Esophagus muscularis mucosa (tissue), 4 donors: ENCODE measurements at regions not wholly inside any gene's neighbourhood (a gene's known extent, or its start where the extent isn't known, plus 50 kb on each side); places are given as distances from the start of the nearest gene placed in this dataset.

Experiments
- DNase-seq: peaks from one replicate; pipeline ENCODE4 v3.0.0-alpha.2; 2017; ENCODE audit errors: extremely low spot score
- H3K27ac ChIP-seq, 4 donors: fragments of 200-600 bp; sonication (generic); replicated peaks in 1 of 4; 1 replicate in 3 of 4; 2 replicates in 1 of 4; pipeline ENCODE4 v1.5.1; 2016 to 2019; ENCODE audit warnings: mild to moderate bottlenecking in 1 of 4
- H3K27me3 ChIP-seq, 4 donors: fragments of 200-600 bp; sonication (generic); one replicate each; pipeline versions ENCODE4 v1.5.1 to v1.6.0; 2016 to 2019
- H3K36me3 ChIP-seq, 4 donors: fragments of 200-600 bp; sonication (generic); one replicate each; pipeline ENCODE4 v1.5.1; 2016 to 2019
- H3K4me1 ChIP-seq, 4 donors: fragments of 200-600 bp; sonication (generic); one replicate each; pipeline ENCODE4 v1.5.1; 2016 to 2019
- H3K4me3 ChIP-seq, 4 donors: fragments of 200-600 bp; sonication (generic); 1 replicate in 2 of 4; 2 replicates in 2 of 4; pipeline ENCODE4 v1.5.1; 2016 to 2019; ENCODE audit warnings: mild to moderate bottlenecking in 4 of 4, moderate library complexity in 1 of 4
- H3K9me3 ChIP-seq, 4 donors: fragments of 200-600 bp; sonication (generic); 1 replicate in 3 of 4; 2 replicates in 1 of 4; pipeline ENCODE4 v1.5.1; 2016 to 2019
- CTCF ChIP-seq, 3 experiments: fragments of 200-600 bp in 2 of 3; fragments of 450-650 bp in 1 of 3; sonication (generic) in 2 of 3; IDR thresholded peaks; one replicate each; pipeline ENCODE4 v1.5.1; 2017 to 2019; ENCODE audit warnings: antibody characterized with exemption in 3 of 3, mild to moderate bottlenecking in 2 of 3, moderate library complexity in 1 of 3
- EP300 ChIP-seq: sonication (generic); formaldehyde crosslinking; IDR thresholded peaks from one replicate; pipeline ENCODE4 v1.6.1; 2017; ENCODE audit warnings: antibody characterized with exemption
- POLR2A ChIP-seq: fragments of 450-650 bp; IDR thresholded peaks from one replicate; pipeline ENCODE4 v1.6.1; 2017; ENCODE audit warnings: antibody characterized with exemption, moderate library complexity, mild to moderate bottlenecking, low read depth
- POLR2AphosphoS5 ChIP-seq, 2 donors: sonication (generic); formaldehyde crosslinking; IDR thresholded peaks; one replicate each; pipeline ENCODE4 v1.6.1; 2017; ENCODE audit warnings: antibody characterized with exemption in 2 of 2
- WGBS: methylation state at CpG from one replicate; pipeline ENCODE4 v1.1.5; 2018; 5-methylcytosine and 5-hydroxymethylcytosine counted together
- intact Hi-C: fragments of 100-400 bp; cut with DNase I; formaldehyde crosslinking; loops from one replicate; pipeline ENCODE4 v1.15.1; 2023

- Histone ChIP-seq H3K4me3 (no peak overlapping the region), H3K9me3 (no peaks in the 10 kb centered on the region), H3K4me1 (no peaks in the 10 kb centered on the region), H3K27ac (no peak overlapping the region), H3K27me3 (no peaks in the 10 kb centered on the region), H3K36me3 (no peaks in the 10 kb centered on the region)
- TF ChIP-seq POLR2A, result no peak
- TF ChIP-seq CTCF (IDR thresholded peaks at IDR 0.05), result no peak
- TF ChIP-seq POLR2AphosphoS5 (IDR thresholded peaks at IDR 0.05), result no peak
- TF ChIP-seq EP300, result no peak
- no peak for DNase-seq
- intact Hi-C loops, result no loop called here
- WGBS, result 56% methylated on average over 2 of the region's 2 CpGs
Observed at GRCh38 chr5:8137941-8138550, 269.1 kb downstream of the MTRR start.

- no peaks in the 10 kb centered on the region for H3K9me3 ChIP-seq
- H3K4me1 ChIP-seq, result no peaks in the 10 kb centered on the region
- no peak overlapping the region for H3K27ac ChIP-seq
- H3K27me3 ChIP-seq, result no peaks in the 10 kb centered on the region
- TF ChIP-seq POLR2AphosphoS5 (IDR thresholded peaks at IDR 0.05) (no peak), POLR2A (no peak), CTCF (IDR thresholded peaks at IDR 0.05) (no peak), EP300 (no peak)
- intact Hi-C loops, result no loop called here
- WGBS, result 60% methylated on average over 5 of the region's 5 CpGs
- H3K36me3 ChIP-seq, result no peaks in the 10 kb centered on the region
- no peak overlapping the region for H3K4me3 ChIP-seq
- DNase-seq, result no peak
Observed at GRCh38 chr5:8138884-8139283, 269.9 kb downstream of the MTRR start.

GRCh38 chr5:8150791-8151190 is 281.8 kb downstream of the MTRR start:
- Histone ChIP-seq H3K27ac (no peak overlapping the region), H3K4me1 (no peaks in the 10 kb centered on the region), H3K36me3 (no peaks in the 10 kb centered on the region), H3K4me3 (no peak overlapping the region), H3K27me3 (no peaks in the 10 kb centered on the region), H3K9me3 (no peaks in the 10 kb centered on the region)
- intact Hi-C loops, result no loop called here
- no peak for DNase-seq
- WGBS, result 96% methylated on average over 1 of the region's 1 CpG
- no peak for TF ChIP-seq POLR2A
- TF ChIP-seq CTCF (IDR thresholded peaks at IDR 0.05), result no peak
- TF ChIP-seq POLR2AphosphoS5 (IDR thresholded peaks at IDR 0.05), result no peak
- no peak for TF ChIP-seq EP300

- Histone ChIP-seq H3K36me3 (no peaks in the 10 kb centered on the region), H3K9me3 (no peaks in the 10 kb centered on the region), H3K4me3 (no peak overlapping the region), H3K4me1 (no peaks in the 10 kb centered on the region), H3K27ac (no peak overlapping the region), H3K27me3 (no peaks in the 10 kb centered on the region)
- DNase-seq, result no peak
- WGBS, result 66% methylated on average over 3 of the region's 3 CpGs
- TF ChIP-seq EP300 (no peak), CTCF (IDR thresholded peaks at IDR 0.05) (no peak), POLR2A (no peak), POLR2AphosphoS5 (IDR thresholded peaks at IDR 0.05) (no peak)
- intact Hi-C loops, result no loop called here
Observed at GRCh38 chr5:8156706-8157105, 287.8 kb downstream of the MTRR start.

GRCh38 chr5:8157320-8157822 is 288.4 kb downstream of the MTRR start:
- Histone ChIP-seq H3K4me3 (no peak overlapping the region), H3K9me3 (no peaks in the 10 kb centered on the region), H3K4me1 (no peaks in the 10 kb centered on the region), H3K27ac (no peak overlapping the region), H3K36me3 (no peaks in the 10 kb centered on the region), H3K27me3 (no peaks in the 10 kb centered on the region)
- intact Hi-C loops, result no loop called here
- TF ChIP-seq POLR2AphosphoS5 (IDR thresholded peaks at IDR 0.05) (no peak), POLR2A (no peak), CTCF (IDR thresholded peaks at IDR 0.05) (no peak), EP300 (no peak)
- 55% methylated on average over 7 of the region's 7 CpGs for WGBS
- no peak for DNase-seq
